HG03432 (cell line): ENCODE measurements at regions not wholly inside any gene's neighbourhood (a gene's known extent, or its start where the extent isn't known, plus 50 kb on each side); places are given as distances from the start of the nearest gene placed in this dataset.

ENCODE experiments used
- ATAC-seq: cut with Tn5 transposase; IDR thresholded peaks from one replicate; pipeline ENCODE4 v1.9.1; 2021; ENCODE audit warnings: mild to moderate bottlenecking, moderate library complexity; ENCODE audit not compliant: unreplicated experiment

- no peak for ATAC-seq
Observed at GRCh38 chr3:24740326-24740725, 245.7 kb upstream of the THRB start.

- no peak for ATAC-seq
Observed at GRCh38 chr3:24741506-24741905, 246.9 kb upstream of the THRB start.

GRCh38 chr3:24748520-24748919 lies 253.9 kb upstream of the THRB start:
- no peak for ATAC-seq

GRCh38 chr3:24751020-24751419 lies 256.4 kb upstream of the THRB start:
- no peak for ATAC-seq

GRCh38 chr3:24756101-24756888 lies 261.6 kb upstream of the THRB start:
- ATAC-seq, result no peak

GRCh38 chr3:24763393-24763792 lies 268.7 kb upstream of the THRB start:
- no peak for ATAC-seq

- ATAC-seq, result no peak
Observed at GRCh38 chr3:24764236-24764915, 269.7 kb upstream of the THRB start.

GRCh38 chr3:24765399-24765798 lies 270.7 kb upstream of the THRB start:
- no peak for ATAC-seq

GRCh38 chr3:24769918-24770317 lies 275.3 kb upstream of the THRB start:
- no peak for ATAC-seq

GRCh38 chr3:24773798-24774197 lies 279.1 kb upstream of the THRB start:
- ATAC-seq, result peak; percentile 79

GRCh38 chr3:24780991-24781390 lies 286.3 kb upstream of the THRB start:
- ATAC-seq, result no peak

GRCh38 chr3:24781454-24781853 lies 286.8 kb upstream of the THRB start:
- ATAC-seq, result no peak

GRCh38 chr3:24793896-24794295 lies 299.2 kb upstream of the THRB start:
- no peak for ATAC-seq

GRCh38 chr3:24802614-24803013 lies 308.0 kb upstream of the THRB start:
- ATAC-seq, result peak; percentile 98

GRCh38 chr3:24804095-24804494 lies 309.4 kb upstream of the THRB start:
- ATAC-seq, result no peak

- peak; percentile 60 for ATAC-seq
Observed at GRCh38 chr3:24810881-24811280, 316.2 kb upstream of the THRB start.

GRCh38 chr3:24812116-24812515 lies 317.5 kb upstream of the THRB start:
- no peak for ATAC-seq

- ATAC-seq, result no peak
Observed at GRCh38 chr3:24818055-24818454, 323.4 kb upstream of the THRB start.

- no peak for ATAC-seq
Observed at GRCh38 chr3:24828011-24828410, 333.4 kb upstream of the THRB start.

GRCh38 chr3:24828551-24828950 lies 333.9 kb upstream of the THRB start:
- no peak for ATAC-seq

GRCh38 chr3:24829011-24829581 lies 334.4 kb upstream of the THRB start:
- peak; percentile 53 for ATAC-seq

GRCh38 chr3:24829629-24830229 lies 335.1 kb upstream of the THRB start:
- no peak for ATAC-seq
